H9 (cell line): ENCODE measurements at regions not wholly inside any gene's neighbourhood (a gene's known extent, or its start where the extent isn't known, plus 50 kb on each side); places are given as distances from the start of the nearest gene placed in this dataset.

Experiments
- DNase-seq: peaks from one replicate; pipeline ENCODE4 v3.0.0-alpha.2; 2017
- H2AFZ ChIP-seq: one replicate; pipeline ENCODE4 v1.6.1; 2013; ENCODE audit warnings: mild to moderate bottlenecking, low read length, control low read depth, moderate library complexity
- H2AK5ac ChIP-seq: 2 replicates; pipeline ENCODE4 v1.6.1; 2013; ENCODE audit warnings: low read length, control low read depth, mixed read lengths; ENCODE audit not compliant: insufficient read length
- H2BK120ac ChIP-seq: one replicate; pipeline ENCODE4 v1.6.1; 2013; ENCODE audit warnings: low read depth, mild to moderate bottlenecking, low read length, control low read depth, inconsistent platforms; ENCODE audit not compliant: poor library complexity, severe bottlenecking
- H2BK12ac ChIP-seq: 2 replicates; pipeline ENCODE4 v1.6.1; 2013; ENCODE audit warnings: low read length, control low read depth, mixed read lengths, low read depth; ENCODE audit not compliant: insufficient read length
- H2BK15ac ChIP-seq: 2 replicates; pipeline ENCODE4 v1.6.1; 2013; ENCODE audit warnings: low read depth, low read length, control low read depth
- H2BK20ac ChIP-seq: one replicate; pipeline ENCODE4 v1.6.1; 2013; ENCODE audit warnings: low read depth, mild to moderate bottlenecking, low read length, control low read depth, inconsistent platforms; ENCODE audit not compliant: poor library complexity, severe bottlenecking
- H2BK5ac ChIP-seq: 2 replicates; pipeline ENCODE4 v1.6.1; 2013; ENCODE audit warnings: low read length, control low read depth, mixed read lengths; ENCODE audit not compliant: insufficient read length
- H3K14ac ChIP-seq: 2 replicates; pipeline ENCODE4 v1.6.1; 2013; ENCODE audit warnings: low read length, control low read depth; ENCODE audit not compliant: insufficient read depth
- H3K18ac ChIP-seq: 2 replicates; pipeline ENCODE4 v1.6.1; 2013; ENCODE audit warnings: low read depth, mild to moderate bottlenecking, mixed read lengths, low read length, control low read depth; ENCODE audit not compliant: insufficient read length
- H3K23ac ChIP-seq: 2 replicates; pipeline ENCODE4 v1.6.1; 2013; ENCODE audit warnings: low read length, control low read depth, mixed read lengths, low read depth; ENCODE audit not compliant: insufficient read length
- H3K23me2 ChIP-seq: 2 replicates; pipeline ENCODE4 v1.6.1; 2013; ENCODE audit warnings: low read depth, mild to moderate bottlenecking, mixed read lengths, low read length, control low read depth; ENCODE audit not compliant: insufficient read length, poor library complexity, severe bottlenecking
- H3K27ac ChIP-seq: 2 replicates; pipeline ENCODE4 v1.5.1; 2013; ENCODE audit warnings: low read length, control low read depth, mixed read lengths, low read depth; ENCODE audit not compliant: insufficient read length
- H3K27me3 ChIP-seq: 2 replicates; pipeline ENCODE4 v1.6.1; 2013; ENCODE audit warnings: low read length, control low read depth, inconsistent platforms; ENCODE audit not compliant: insufficient read depth
- H3K4ac ChIP-seq: 2 replicates; pipeline ENCODE4 v1.6.1; 2013; ENCODE audit warnings: low read depth, mild to moderate bottlenecking, control low read depth, inconsistent platforms, low read length, moderate library complexity
- H3K4me1 ChIP-seq: 2 replicates; pipeline ENCODE4 v1.6.1; 2013; ENCODE audit warnings: low read length, control low read depth, inconsistent platforms; ENCODE audit not compliant: insufficient read depth
- H3K4me2 ChIP-seq: 2 replicates; pipeline ENCODE4 v1.6.1; 2013; ENCODE audit warnings: low read length, control low read depth, mixed read lengths; ENCODE audit not compliant: insufficient read length, insufficient read depth
- H3K56ac ChIP-seq: 2 replicates; pipeline ENCODE4 v1.6.1; 2013; ENCODE audit warnings: low read depth, mild to moderate bottlenecking, mixed read lengths, low read length, control low read depth; ENCODE audit not compliant: insufficient read length
- H3K79me1 ChIP-seq: 2 replicates; pipeline ENCODE4 v1.6.1; 2013; ENCODE audit warnings: low read depth, mild to moderate bottlenecking, moderate library complexity, low read length, control low read depth, inconsistent platforms; ENCODE audit not compliant: insufficient read depth, poor library complexity, severe bottlenecking
- H3K79me2 ChIP-seq: 2 replicates; pipeline ENCODE4 v1.6.1; 2013; ENCODE audit warnings: low read length, control low read depth, inconsistent platforms; ENCODE audit not compliant: insufficient read depth
- H3K9ac ChIP-seq: 2 replicates; pipeline ENCODE4 v1.6.1; 2013; ENCODE audit warnings: low read length, control low read depth, mixed read lengths; ENCODE audit not compliant: insufficient read length; ENCODE audit errors: extremely low read depth
- H3K9me3 ChIP-seq: one replicate; pipeline ENCODE4 v1.6.1; 2013; ENCODE audit warnings: low read depth, low read length, inconsistent platforms; ENCODE audit not compliant: control insufficient read depth
- H3T11ph ChIP-seq: one replicate; pipeline ENCODE4 v1.6.1; 2013; ENCODE audit warnings: mild to moderate bottlenecking, low read length, control low read depth, inconsistent platforms
- H4K20me1 ChIP-seq: one replicate; pipeline ENCODE4 v1.6.1; 2013; ENCODE audit not compliant: control insufficient read depth, insufficient read length, insufficient read depth
- H4K5ac ChIP-seq: 2 replicates; pipeline ENCODE4 v1.6.1; 2013; ENCODE audit warnings: low read depth, mild to moderate bottlenecking, mixed read lengths, low read length, control low read depth; ENCODE audit not compliant: insufficient read length
- H4K8ac ChIP-seq: replicated peaks from 2 replicates; pipeline ENCODE4 v1.6.1; 2013; ENCODE audit warnings: low read length, control low read depth, mixed read lengths, low read depth; ENCODE audit not compliant: insufficient read length
- H4K91ac ChIP-seq: 2 replicates; pipeline ENCODE4 v1.6.1; 2013; ENCODE audit warnings: low read depth, mild to moderate bottlenecking, moderate library complexity, mixed read lengths, low read length, control low read depth; ENCODE audit not compliant: insufficient read length
- H3K27ac Mint-ChIP-seq, 3 experiments: 2 replicates in 2 of 3; 3 replicates in 1 of 3; pipeline ENCODE4 v1.8.0; 2020 to 2021; ENCODE audit warnings: mixed read lengths in 3 of 3, mild to moderate bottlenecking in 1 of 3, moderate library complexity in 1 of 3
- H3K27me3 Mint-ChIP-seq: 2 replicates; pipeline ENCODE4 v1.8.0; 2021; ENCODE audit warnings: low read depth, mild to moderate bottlenecking, moderate library complexity, mixed read lengths
- H3K36me3 Mint-ChIP-seq, 3 experiments: 2 replicates in 2 of 3; 3 replicates in 1 of 3; pipeline ENCODE4 v1.8.0; 2020 to 2021; ENCODE audit warnings: low read depth in 3 of 3, mixed read lengths in 3 of 3; ENCODE audit not compliant: insufficient read depth in 1 of 3
- H3K4me1 Mint-ChIP-seq, 2 experiments: 2 replicates each; pipeline ENCODE4 v1.8.0; 2020; ENCODE audit warnings: mixed read lengths in 2 of 2
- H3K4me3 Mint-ChIP-seq, 2 experiments: 2 replicates in 1 of 2; 3 replicates in 1 of 2; pipeline ENCODE4 v1.8.0; 2020 to 2021; ENCODE audit warnings: mild to moderate bottlenecking in 2 of 2, mixed read lengths in 2 of 2, moderate library complexity in 1 of 2
- H3K9me3 Mint-ChIP-seq, 2 experiments: 2 replicates in 1 of 2; 3 replicates in 1 of 2; pipeline ENCODE4 v1.8.0; 2020; ENCODE audit warnings: mild to moderate bottlenecking in 2 of 2, mixed read lengths in 2 of 2, moderate library complexity in 1 of 2
- WGBS: extraction: QIAGEN DNeasy Blood & Tissue Kit; methylation state at CpG from one replicate; pipeline ENCODE4 v1.1.7; 2013; ENCODE audit warnings: missing lambda C conversion rate, low lambda C conversion rate, mixed read lengths; ENCODE audit not compliant: insufficient read length; ENCODE audit errors: extremely low coverage; 5-methylcytosine and 5-hydroxymethylcytosine counted together
- TF ChIP-seq, protein P1 (sequence below): fragments of 200-600 bp; sonication (generic); conservative IDR thresholded peaks from 3 replicates; pipeline ENCODE4 v1.8.0; 2021; ENCODE audit warnings: antibody characterized with exemption, mild to moderate bottlenecking

DNA sequence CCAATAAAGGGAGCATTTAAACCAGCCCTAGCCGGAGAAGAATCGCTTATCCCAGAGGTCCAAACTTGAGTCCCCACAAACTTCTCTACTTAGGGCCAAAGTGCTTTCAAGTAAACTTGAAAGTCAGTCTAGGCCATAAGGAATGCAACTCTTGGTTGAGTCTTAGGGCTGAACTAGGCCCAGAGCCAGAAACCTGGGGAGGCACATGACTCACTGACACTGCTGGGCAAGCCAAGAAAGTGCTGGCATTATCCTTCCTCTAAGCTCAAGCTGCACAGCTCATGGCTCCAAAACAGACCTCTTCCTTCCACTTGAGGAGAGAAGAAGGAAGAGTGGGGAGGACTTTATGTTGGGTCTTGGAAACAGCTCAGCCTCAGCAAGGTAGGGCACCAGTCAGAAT, 1257.3 kb upstream of the DIAPH2 start:
- H3K79me2 ChIP-seq, result no peaks in the 10 kb centered on the region
- H3K4me3 Mint-ChIP-seq, result no peak overlapping the region
- no peak overlapping the region for H3K9ac ChIP-seq

More for the DNA sequence above, 1257.3 kb upstream of the DIAPH2 start:
- Histone ChIP-seq H4K20me1 (no peaks in the 10 kb centered on the region), H4K8ac (no peak overlapping the region), H3T11ph (no peak overlapping the region), H3K27me3 (no peaks in the 10 kb centered on the region), H2BK12ac (no peak overlapping the region), H2BK15ac (no peak overlapping the region), H2BK5ac (no peak overlapping the region), H2BK120ac (no peak overlapping the region), H3K18ac (no peak overlapping the region), H3K4me1 (no peaks in the 10 kb centered on the region), H3K23ac (no peak overlapping the region), H4K5ac (no peak overlapping the region), H3K23me2 (no peaks in the 10 kb centered on the region), H3K4ac (no peak overlapping the region), H3K27ac (no peak overlapping the region), H2AK5ac (no peak overlapping the region), H2BK20ac (no peak overlapping the region), H3K14ac (no peak overlapping the region), H4K91ac (no peak overlapping the region), H3K4me2 (no peak overlapping the region), H3K56ac (no peak overlapping the region), H3K79me1 (no peaks in the 10 kb centered on the region), H2AFZ (no peak overlapping the region), H3K9me3 (peaks cover 6% of the 10 kb centered on the region)
- no peaks in the 10 kb centered on the region for H3K4me1 Mint-ChIP-seq
- no CpG with 5 or more reads among the region's 2 CpGs for WGBS
- peaks cover 5 to 9% of the 10 kb centered on the region in 2 experiments for H3K9me3 Mint-ChIP-seq
- H3K27me3 Mint-ChIP-seq, result no peaks in the 10 kb centered on the region
- DNase-seq, result no peak
- peaks cover 0 to 8% (median 5%) of the 10 kb centered on the region in 3 experiments; a peak in 3 of 7 replicates for H3K36me3 Mint-ChIP-seq
- H3K27ac Mint-ChIP-seq, result no peak overlapping the region
- TF ChIP-seq, protein P1, sequence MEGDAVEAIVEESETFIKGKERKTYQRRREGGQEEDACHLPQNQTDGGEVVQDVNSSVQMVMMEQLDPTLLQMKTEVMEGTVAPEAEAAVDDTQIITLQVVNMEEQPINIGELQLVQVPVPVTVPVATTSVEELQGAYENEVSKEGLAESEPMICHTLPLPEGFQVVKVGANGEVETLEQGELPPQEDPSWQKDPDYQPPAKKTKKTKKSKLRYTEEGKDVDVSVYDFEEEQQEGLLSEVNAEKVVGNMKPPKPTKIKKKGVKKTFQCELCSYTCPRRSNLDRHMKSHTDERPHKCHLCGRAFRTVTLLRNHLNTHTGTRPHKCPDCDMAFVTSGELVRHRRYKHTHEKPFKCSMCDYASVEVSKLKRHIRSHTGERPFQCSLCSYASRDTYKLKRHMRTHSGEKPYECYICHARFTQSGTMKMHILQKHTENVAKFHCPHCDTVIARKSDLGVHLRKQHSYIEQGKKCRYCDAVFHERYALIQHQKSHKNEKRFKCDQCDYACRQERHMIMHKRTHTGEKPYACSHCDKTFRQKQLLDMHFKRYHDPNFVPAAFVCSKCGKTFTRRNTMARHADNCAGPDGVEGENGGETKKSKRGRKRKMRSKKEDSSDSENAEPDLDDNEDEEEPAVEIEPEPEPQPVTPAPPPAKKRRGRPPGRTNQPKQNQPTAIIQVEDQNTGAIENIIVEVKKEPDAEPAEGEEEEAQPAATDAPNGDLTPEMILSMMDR, result no peak
